HEK293 (cell line): ENCODE measurements at regions not wholly inside any gene's neighbourhood (a gene's known extent, or its start where the extent isn't known, plus 50 kb on each side); places are given as distances from the start of the nearest gene placed in this dataset.
A peak's percentile ranks its signal among the peaks of the same experiment; 100 is the strongest.

Experiments
- CTCF ChIA-PET: fragments of 350-600 bp; formaldehyde crosslinking; extraction: SDS; loops from one replicate; lab custom pipeline; 2021; ENCODE audit warnings: antibody characterized with exemption; lab: Yijun Ruan, JAX
- POLR2A ChIA-PET: fragments of 300-600 bp; formaldehyde crosslinking; extraction: SDS; loops from one replicate; lab custom pipeline; 2020; ENCODE audit warnings: antibody characterized with exemption, inconsistent platforms; lab: Yijun Ruan, JAX
- H3K27ac ChIP-seq: fragments of 200-500 bp; sonication (Bioruptor generic); 2 replicates; pipeline ENCODE4 v1.5.1; 2014; ENCODE audit warnings: low read depth, low read length, control low read depth, inconsistent platforms; ENCODE audit errors: extremely low read depth
- H3K36me3 ChIP-seq, 2 experiments: fragments of 200-500 bp in 1 of 2; sonication (Bioruptor generic) in 1 of 2; 1 replicate in 1 of 2; 2 replicates in 1 of 2; pipeline ENCODE4 v1.5.1; 2014 to 2017; ENCODE audit warnings: inconsistent platforms in 2 of 2, low read length in 2 of 2; ENCODE audit not compliant: control insufficient read depth in 2 of 2, insufficient read depth in 1 of 2
- H3K4me1 ChIP-seq: fragments of 200-500 bp; sonication (Bioruptor generic); 2 replicates; pipeline ENCODE4 v1.5.1; 2014; ENCODE audit warnings: mild to moderate bottlenecking, low read length, inconsistent platforms; ENCODE audit not compliant: control insufficient read depth, insufficient read depth
- H3K4me3 ChIP-seq: 2 replicates; pipeline ENCODE4 v1.5.1; 2011; ENCODE audit warnings: low read depth, mild to moderate bottlenecking, control low read depth, low read length, moderate library complexity
- H3K9me3 ChIP-seq: fragments of 200-500 bp; sonication (Bioruptor generic); 2 replicates; pipeline ENCODE4 v1.5.1; 2014; ENCODE audit warnings: low read depth, low read length, inconsistent platforms; ENCODE audit not compliant: control insufficient read depth, insufficient read depth
- ATF2 ChIP-seq: fragments of 450-650 bp; formaldehyde crosslinking; IDR thresholded peaks from 2 replicates; pipeline ENCODE4 v1.5.1; 2016; ENCODE audit warnings: missing biosample characterization, missing genetic modification characterization, low read depth
- GLI4 ChIP-seq: fragments of 450-650 bp; formaldehyde crosslinking; IDR thresholded peaks from 2 replicates; pipeline ENCODE4 v1.5.1; 2016; ENCODE audit warnings: missing biosample characterization, missing genetic modification characterization
- GLIS1 ChIP-seq: fragments of 450-650 bp; formaldehyde crosslinking; IDR thresholded peaks from 2 replicates; pipeline ENCODE4 v1.5.1; 2016; ENCODE audit warnings: missing biosample characterization, missing genetic modification characterization
- GLIS2 ChIP-seq: fragments of 450-650 bp; formaldehyde crosslinking; IDR thresholded peaks from 2 replicates; pipeline ENCODE4 v1.5.1; 2016; ENCODE audit warnings: missing biosample characterization, missing genetic modification characterization
- HOXC10 ChIP-seq: sonication (generic); formaldehyde crosslinking; IDR thresholded peaks from 2 replicates; pipeline ENCODE4 v1.8.1; 2023; ENCODE audit warnings: mild to moderate bottlenecking, missing genetic modification reagents
- OSR2 ChIP-seq: fragments of 450-650 bp; formaldehyde crosslinking; IDR thresholded peaks from 2 replicates; pipeline ENCODE4 v1.5.1; 2016; ENCODE audit warnings: missing biosample characterization, missing genetic modification characterization
- SALL2 ChIP-seq: fragments of 450-650 bp; formaldehyde crosslinking; IDR thresholded peaks from 2 replicates; pipeline ENCODE4 v1.5.0; 2017; ENCODE audit warnings: missing biosample characterization, mild to moderate bottlenecking, missing genetic modification characterization, borderline replicate concordance
- SP2 ChIP-seq: fragments of 450-650 bp; formaldehyde crosslinking; IDR thresholded peaks from 2 replicates; pipeline ENCODE4 v1.5.1; 2016; ENCODE audit warnings: missing biosample characterization, missing genetic modification characterization
- SP3 ChIP-seq: fragments of 450-650 bp; formaldehyde crosslinking; IDR thresholded peaks from 2 replicates; pipeline ENCODE4 v1.5.1; 2016; ENCODE audit warnings: missing biosample characterization, missing genetic modification characterization
- ZBTB49 ChIP-seq: fragments of 450-650 bp; formaldehyde crosslinking; IDR thresholded peaks from 2 replicates; pipeline ENCODE4 v1.5.1; 2016; ENCODE audit warnings: missing biosample characterization, missing genetic modification characterization, low read depth
- ZNF121 ChIP-seq: fragments of 450-650 bp; formaldehyde crosslinking; IDR thresholded peaks from 2 replicates; pipeline ENCODE4 v1.5.1; 2016; ENCODE audit warnings: missing biosample characterization, missing genetic modification characterization
- ZNF175 ChIP-seq: fragments of 450-650 bp; formaldehyde crosslinking; IDR thresholded peaks from 2 replicates; pipeline ENCODE4 v1.5.1; 2016; ENCODE audit warnings: missing biosample characterization, missing genetic modification characterization
- ZNF274 ChIP-seq, 2 experiments: fragments of 200-500 bp in 1 of 2; fragments of 450-650 bp in 1 of 2; sonication (Bioruptor generic) in 1 of 2; formaldehyde crosslinking in 1 of 2; IDR thresholded peaks; 2 replicates each; pipeline versions ENCODE4 v1.5.1 to v1.6.1; 2014 to 2016; ENCODE audit warnings: borderline replicate concordance in 1 of 2, inconsistent platforms in 1 of 2, low read length in 1 of 2, missing biosample characterization in 1 of 2, missing genetic modification characterization in 1 of 2
- ZNF404 ChIP-seq: fragments of 450-650 bp; formaldehyde crosslinking; IDR thresholded peaks from 2 replicates; pipeline ENCODE4 v1.5.1; 2017; ENCODE audit warnings: missing biosample characterization, missing genetic modification characterization
- ZNF555 ChIP-seq: fragments of 450-650 bp; formaldehyde crosslinking; conservative IDR thresholded peaks from 2 replicates; pipeline ENCODE4 v1.5.1; 2017; ENCODE audit warnings: missing biosample characterization, mild to moderate bottlenecking, missing genetic modification characterization, inconsistent platforms
- ZNF560 ChIP-seq: fragments of 450-650 bp; formaldehyde crosslinking; IDR thresholded peaks from 2 replicates; pipeline ENCODE4 v1.5.1; 2017; ENCODE audit warnings: missing biosample characterization, missing genetic modification characterization, borderline replicate concordance
- ZNF610 ChIP-seq: fragments of 450-650 bp; formaldehyde crosslinking; IDR thresholded peaks from 2 replicates; pipeline ENCODE4 v1.5.1; 2016; ENCODE audit warnings: missing biosample characterization, missing genetic modification characterization, borderline replicate concordance
- ZNF624 ChIP-seq: fragments of 450-650 bp; formaldehyde crosslinking; IDR thresholded peaks from 2 replicates; pipeline ENCODE4 v1.5.1; 2017; ENCODE audit warnings: missing biosample characterization, missing genetic modification characterization
- ZNF664 ChIP-seq: fragments of 450-650 bp; formaldehyde crosslinking; IDR thresholded peaks from 2 replicates; pipeline ENCODE4 v1.5.1; 2016; ENCODE audit warnings: missing biosample characterization, missing genetic modification characterization
- ZNF747 ChIP-seq: fragments of 450-650 bp; formaldehyde crosslinking; IDR thresholded peaks from 2 replicates; pipeline ENCODE4 v1.5.1; 2016; ENCODE audit warnings: missing biosample characterization, missing genetic modification characterization
- ZSCAN23 ChIP-seq: fragments of 450-650 bp; formaldehyde crosslinking; IDR thresholded peaks from 2 replicates; pipeline ENCODE4 v1.5.1; 2016; ENCODE audit warnings: missing biosample characterization, missing genetic modification characterization

DNA sequence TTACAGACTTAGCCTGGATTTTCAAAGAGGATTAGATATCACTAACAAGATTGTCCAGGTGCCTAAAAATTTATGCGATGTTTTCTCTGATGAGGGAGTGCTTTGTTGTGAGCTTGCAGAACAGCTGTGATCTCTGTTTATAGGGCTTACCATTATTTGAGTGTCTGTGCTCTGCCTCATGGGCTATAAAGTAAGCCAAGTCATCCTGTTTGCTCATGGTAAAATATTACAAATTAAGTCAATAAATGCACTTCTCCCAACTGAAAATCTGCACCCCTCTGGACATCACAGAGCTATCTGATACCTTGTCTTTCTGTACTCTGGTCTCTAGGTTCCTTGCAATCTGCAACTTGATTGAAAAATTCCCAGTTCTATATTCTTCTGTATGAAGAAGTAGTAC, 293.4 kb upstream of the ACTBL2 start (continued):
- no peak for TF ChIP-seq ZBTB49 (tag by site-specific recombination)
- TF ChIP-seq SP2 (tag by site-specific recombination), result no peak
- no peak for TF ChIP-seq ZNF175 (tag by site-specific recombination)
- TF ChIP-seq ZNF560 (tag by site-specific recombination), result no peak
- TF ChIP-seq GLIS1 (tag by site-specific recombination), result no peak
- TF ChIP-seq ZNF747 (tag by site-specific recombination), result no peak
- no peak for TF ChIP-seq ZNF404 (tag by site-specific recombination)
- no peak for TF ChIP-seq ZNF624 (tag by site-specific recombination)
- no peak for TF ChIP-seq SP3 (tag by site-specific recombination)
- no peak for TF ChIP-seq ZNF121 (tag by site-specific recombination)
- TF ChIP-seq ZNF610 (tag by site-specific recombination), result no peak
- no peak for TF ChIP-seq SALL2 (tag by site-specific recombination)

DNA sequence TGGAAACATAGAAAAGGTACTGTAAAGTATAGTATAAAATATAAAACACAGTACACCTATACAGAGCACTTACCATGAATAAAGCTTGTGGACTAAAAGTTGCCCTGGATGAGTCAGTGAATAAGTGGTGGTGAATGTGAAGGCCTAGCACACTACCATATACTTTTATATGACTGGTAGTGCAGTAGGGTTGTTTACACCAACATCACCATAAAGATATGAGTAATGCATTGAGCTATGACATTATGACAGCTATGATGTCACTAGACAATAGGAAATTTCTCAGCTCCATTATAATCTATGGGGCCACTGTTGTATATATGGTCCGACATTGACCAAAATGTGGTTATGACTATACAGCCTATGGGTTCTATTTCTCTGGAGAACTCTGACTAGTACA, 291.8 kb upstream of the ACTBL2 start:
- TF ChIP-seq GLIS2 (tag by site-specific recombination) (no peak), SP2 (tag by site-specific recombination) (no peak), ATF2 (tag by site-specific recombination) (0 out of 2 replicates have a peak, but pooled peaks have one; percentile 17)
- ChIA-PET POLR2A (no interaction called here), CTCF (interaction anchor here (0.6 to 2.0 kb wide), 6 partner anchors 41 to 687 kb away, joined by 3 to 7 read pairs (median 4); no protein-coding TSS in a partner anchor)
- no peak overlapping the region for H3K27ac ChIP-seq
- no peaks in the 10 kb centered on the region for H3K36me3 ChIP-seq
- peaks cover 22% of the 10 kb centered on the region for H3K4me1 ChIP-seq
- no peak overlapping the region for H3K4me3 ChIP-seq
- no peaks in the 10 kb centered on the region for H3K9me3 ChIP-seq

- POLR2A ChIA-PET, result no interaction called here
- Histone ChIP-seq H3K4me3 (no peak overlapping the region), H3K36me3 (no peaks in the 10 kb centered on the region), H3K4me1 (peaks cover 14% of the 10 kb centered on the region), H3K9me3 (no peaks in the 10 kb centered on the region), H3K27ac (no peak overlapping the region)
- TF ChIP-seq GLI4 (tag by site-specific recombination) (no peak), ZNF274 (IDR thresholded peaks at IDR 0.05; ENCODE audit: low read length) (no peak), ZNF274 (tag by site-specific recombination; IDR thresholded peaks at IDR 0.05; ENCODE audit: borderline replicate concordance) (no peak), ZNF664 (tag by site-specific recombination) (no peak), HOXC10 (CRISPR knock-in tag) (no peak), ZSCAN23 (no peak), ZNF555 (no peak), OSR2 (no peak)
- CTCF ChIA-PET, result interaction anchor here (0.6 to 1.5 kb wide), 4 partner anchors 121 to 689 kb away, joined by 4 read pairs; no protein-coding TSS in a partner anchor
Observed at GRCh38 chr5:57772512-57772911, 289.9 kb upstream of the ACTBL2 start.
